Peyer's patch (tissue), 4 donors: ENCODE measurements at regions not wholly inside any gene's neighbourhood (a gene's known extent, or its start where the extent isn't known, plus 50 kb on each side); places are given as distances from the start of the nearest gene placed in this dataset.

Experiments
- DNase-seq, 3 donors: peaks; one replicate each; pipeline ENCODE4 v3.0.0-alpha.2; 2017 to 2019
- H3K27ac ChIP-seq, 4 donors: fragments of 200-600 bp; sonication (generic); one replicate each; pipeline ENCODE4 v1.5.1; 2016 to 2019
- H3K27me3 ChIP-seq, 2 donors: fragments of 200-600 bp; sonication (generic); one replicate each; pipeline ENCODE4 v1.5.1; 2019
- H3K36me3 ChIP-seq, 3 donors: fragments of 200-600 bp; sonication (generic); one replicate each; pipeline ENCODE4 v1.5.1; 2016 to 2019
- H3K4me1 ChIP-seq, 4 donors: fragments of 200-600 bp; sonication (generic); one replicate each; pipeline ENCODE4 v1.5.1; 2016 to 2019
- H3K4me3 ChIP-seq, 4 donors: fragments of 200-600 bp; sonication (generic); 1 replicate in 3 of 4; 2 replicates in 1 of 4; pipeline ENCODE4 v1.5.1; 2016 to 2019; ENCODE audit warnings: mild to moderate bottlenecking in 1 of 4
- H3K9me3 ChIP-seq, 4 donors: fragments of 200-600 bp; sonication (generic); one replicate each; pipeline ENCODE4 v1.5.1; 2016 to 2019; ENCODE audit warnings: mild to moderate bottlenecking in 1 of 4
- POLR2A ChIP-seq, 2 donors: fragments of 450-650 bp; IDR thresholded peaks; one replicate each; pipeline ENCODE4 v1.5.1; 2017; ENCODE audit warnings: antibody characterized with exemption in 2 of 2, mild to moderate bottlenecking in 2 of 2, moderate library complexity in 2 of 2
- small RNA-seq, 2 donors: library from RNA; depleted of rRNA; stranded (forward); fragments of <200 nt; gene quantifications; one replicate each; pipeline ENCODE3, GENCODE V24; 2016
- TF ChIP-seq, protein P1 (sequence below), 6 experiments: fragments of 450-650 bp in 4 of 6; fragments of 200-600 bp in 2 of 6; sonication (generic) in 1 of 6; IDR thresholded peaks; one replicate each; pipeline ENCODE4 v1.5.1; 2017 to 2019; ENCODE audit warnings: antibody characterized with exemption in 6 of 6, mild to moderate bottlenecking in 3 of 6, moderate library complexity in 1 of 6

DNA sequence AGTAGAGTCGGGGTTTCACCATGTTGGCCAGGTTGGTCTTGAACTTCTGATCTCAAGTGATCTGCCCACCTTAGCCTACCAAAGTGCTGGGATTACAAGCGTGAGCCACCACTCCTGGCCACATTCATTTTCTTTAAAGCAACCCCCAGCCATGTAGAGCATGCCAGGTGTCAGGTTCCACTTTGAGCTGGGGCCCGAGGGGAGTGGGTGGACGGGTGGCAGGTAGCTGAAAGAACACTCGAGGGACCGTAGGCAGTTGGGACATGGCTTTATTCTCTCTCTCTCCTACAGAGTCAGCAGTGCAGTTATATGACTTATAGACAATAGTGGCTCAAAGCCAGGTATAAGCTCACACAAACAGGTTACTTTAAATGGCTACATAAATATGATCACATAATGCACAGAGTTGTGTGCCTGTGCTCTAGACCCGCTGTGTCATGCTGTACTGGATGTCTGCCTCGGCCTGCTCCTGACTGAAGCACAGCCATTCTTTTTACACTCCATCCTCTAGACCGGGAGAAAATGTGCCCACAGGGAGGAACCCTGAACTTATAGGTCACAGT is 60.5 kb upstream of the FAM120A start:
- Histone ChIP-seq H3K9me3 (no peaks in the 10 kb centered on the region), H3K4me3 (no peak overlapping the region), H3K36me3 (no peaks in the 10 kb centered on the region), H3K27me3 (no peaks in the 10 kb centered on the region), H3K4me1 (peaks cover 0 to 10% (median 0%) of the 10 kb centered on the region in 4 donors), H3K27ac (peak overlapping the region in 3 of 4 donors; percentile 42 to 80 (median 72))
- TF ChIP-seq, protein P1, sequence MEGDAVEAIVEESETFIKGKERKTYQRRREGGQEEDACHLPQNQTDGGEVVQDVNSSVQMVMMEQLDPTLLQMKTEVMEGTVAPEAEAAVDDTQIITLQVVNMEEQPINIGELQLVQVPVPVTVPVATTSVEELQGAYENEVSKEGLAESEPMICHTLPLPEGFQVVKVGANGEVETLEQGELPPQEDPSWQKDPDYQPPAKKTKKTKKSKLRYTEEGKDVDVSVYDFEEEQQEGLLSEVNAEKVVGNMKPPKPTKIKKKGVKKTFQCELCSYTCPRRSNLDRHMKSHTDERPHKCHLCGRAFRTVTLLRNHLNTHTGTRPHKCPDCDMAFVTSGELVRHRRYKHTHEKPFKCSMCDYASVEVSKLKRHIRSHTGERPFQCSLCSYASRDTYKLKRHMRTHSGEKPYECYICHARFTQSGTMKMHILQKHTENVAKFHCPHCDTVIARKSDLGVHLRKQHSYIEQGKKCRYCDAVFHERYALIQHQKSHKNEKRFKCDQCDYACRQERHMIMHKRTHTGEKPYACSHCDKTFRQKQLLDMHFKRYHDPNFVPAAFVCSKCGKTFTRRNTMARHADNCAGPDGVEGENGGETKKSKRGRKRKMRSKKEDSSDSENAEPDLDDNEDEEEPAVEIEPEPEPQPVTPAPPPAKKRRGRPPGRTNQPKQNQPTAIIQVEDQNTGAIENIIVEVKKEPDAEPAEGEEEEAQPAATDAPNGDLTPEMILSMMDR (IDR thresholded peaks at IDR 0.05): no peak
- no peak for TF ChIP-seq POLR2A (IDR thresholded peaks at IDR 0.05)
- DNase-seq: no peak

DNA sequence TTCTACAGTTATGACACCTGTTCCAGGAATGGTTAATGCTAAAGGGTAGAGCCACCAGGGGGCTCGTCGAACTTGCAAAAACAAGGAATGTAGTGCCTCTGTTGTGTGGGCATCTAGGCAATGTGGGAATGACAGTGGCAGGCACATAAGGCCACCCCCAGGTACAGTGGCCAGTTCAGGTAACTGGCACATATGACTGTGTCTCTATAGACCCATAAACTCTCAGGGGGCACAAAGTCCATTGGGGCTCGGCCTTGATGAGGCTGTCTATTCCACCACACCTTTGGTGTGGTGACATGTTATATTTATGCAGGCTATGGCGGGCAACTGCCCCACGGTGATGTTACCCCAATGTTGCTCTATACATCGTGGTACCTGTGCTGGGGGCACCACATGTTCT is 59.6 kb upstream of the FAM120A start:
- Histone ChIP-seq H3K4me1 (peaks cover 0 to 10% (median 0%) of the 10 kb centered on the region in 4 donors), H3K27me3 (no peaks in the 10 kb centered on the region), H3K36me3 (no peaks in the 10 kb centered on the region), H3K9me3 (no peaks in the 10 kb centered on the region), H3K27ac (peak overlapping the region in 3 of 4 donors; percentile 42 to 80 (median 72)), H3K4me3 (no peak overlapping the region)
- peak in 2 of 3 donors; percentile 76 to 86 for DNase-seq
- no peak for TF ChIP-seq POLR2A (IDR thresholded peaks at IDR 0.05)
- TF ChIP-seq, protein P1 (IDR thresholded peaks at IDR 0.05): peak in 2 of 6 experiments; percentile 12 to 25

DNA sequence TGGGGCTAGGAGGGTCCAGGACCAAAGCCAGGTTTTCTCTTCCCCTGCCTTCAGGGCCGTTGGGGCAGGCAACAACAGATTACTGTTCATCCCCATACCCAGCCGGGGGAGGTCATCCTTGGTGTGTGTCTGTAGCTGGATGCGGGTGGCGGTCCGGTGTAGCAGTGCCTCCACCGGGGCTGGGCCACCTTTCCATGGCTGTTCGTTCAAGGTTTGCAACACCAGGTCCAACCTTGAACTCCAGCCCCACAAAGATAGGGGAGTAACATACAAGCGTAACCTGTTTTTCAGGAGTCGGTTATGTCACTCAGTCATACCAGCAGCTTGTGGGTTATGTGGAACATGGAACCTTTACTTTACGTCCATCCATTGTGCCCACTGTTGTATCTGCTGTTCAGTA is 58.5 kb upstream of the FAM120A start:
- TF ChIP-seq, protein P1 (IDR thresholded peaks at IDR 0.05): no peak
- TF ChIP-seq POLR2A (IDR thresholded peaks at IDR 0.05): no peak
- Histone ChIP-seq H3K27ac (no peak overlapping the region), H3K36me3 (no peaks in the 10 kb centered on the region), H3K4me1 (peaks cover 0 to 10% (median 0%) of the 10 kb centered on the region in 4 donors), H3K4me3 (no peak overlapping the region), H3K9me3 (no peaks in the 10 kb centered on the region), H3K27me3 (no peaks in the 10 kb centered on the region)
- DNase-seq: no peak

Small RNAs in the stretch of these regions (small RNA-seq; reads per million reads assigned to genes)
- 0 reads per million in 2 donors for gene RNU6-829P
